NCI-H345 treated with DMSO at 0.1 percent for 48 hours (cell line): ENCODE measurements at regions not wholly inside any gene's neighbourhood (a gene's known extent, or its start where the extent isn't known, plus 50 kb on each side); places are given as distances from the start of the nearest gene placed in this dataset.

Experiments
- DNase-seq: peaks from one replicate; lab custom pipeline; 2025; ENCODE audit not compliant: unreplicated experiment; lab: John Stamatoyannopoulos, UW

DNA sequence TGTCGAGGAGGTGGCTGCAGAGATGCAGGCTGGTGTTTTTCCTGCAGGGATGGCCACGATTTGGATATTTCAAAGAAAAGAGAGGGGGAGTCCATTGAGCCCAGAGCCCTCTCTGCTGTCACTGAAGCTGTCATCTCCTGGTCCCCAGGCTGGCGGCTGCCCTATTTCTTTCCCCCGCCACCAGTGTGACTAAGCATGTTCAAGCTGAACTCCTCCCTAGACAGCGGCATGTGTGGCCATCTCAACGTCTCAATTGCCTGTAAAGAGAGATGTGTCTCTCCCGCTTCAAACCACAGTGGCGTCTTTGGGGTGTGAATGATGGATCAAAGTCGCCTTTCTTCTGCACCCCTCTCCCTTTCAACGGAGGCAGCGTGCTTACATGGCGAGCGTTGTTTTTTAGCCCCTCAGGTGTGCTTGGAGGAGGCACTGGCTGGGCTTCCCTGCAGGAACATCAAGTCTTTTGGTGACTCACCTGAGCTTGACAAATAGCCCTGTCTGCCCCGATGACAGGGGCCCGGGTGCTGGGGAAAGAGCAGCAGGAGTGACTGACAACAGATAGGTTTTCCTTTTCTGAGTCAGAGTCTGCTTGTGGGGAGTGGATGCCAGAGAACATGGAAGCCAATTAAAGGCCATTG is 346.4 kb upstream of the AJAP1 start:
- DNase-seq, result no peak

DNA sequence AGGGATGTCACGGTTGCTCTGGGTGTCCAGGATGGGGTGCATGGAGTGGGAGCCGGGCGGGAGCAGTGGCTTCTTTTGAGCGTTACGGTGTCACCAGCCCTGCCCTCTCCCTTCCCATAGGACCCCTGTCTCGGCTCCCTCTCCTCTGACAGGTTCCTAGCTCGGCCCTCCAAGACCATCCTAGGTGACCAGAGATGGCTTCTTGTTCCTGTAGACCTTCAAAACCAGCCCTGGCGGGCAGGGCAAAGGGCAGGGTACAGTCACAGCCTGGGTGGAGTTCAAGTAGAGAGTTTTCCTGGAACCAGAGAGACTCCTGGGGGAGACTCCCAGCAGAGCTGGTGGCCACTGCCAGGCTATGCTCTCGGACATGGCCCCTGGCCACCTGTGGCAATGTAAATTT is 345.6 kb upstream of the AJAP1 start:
- no peak for DNase-seq

DNA sequence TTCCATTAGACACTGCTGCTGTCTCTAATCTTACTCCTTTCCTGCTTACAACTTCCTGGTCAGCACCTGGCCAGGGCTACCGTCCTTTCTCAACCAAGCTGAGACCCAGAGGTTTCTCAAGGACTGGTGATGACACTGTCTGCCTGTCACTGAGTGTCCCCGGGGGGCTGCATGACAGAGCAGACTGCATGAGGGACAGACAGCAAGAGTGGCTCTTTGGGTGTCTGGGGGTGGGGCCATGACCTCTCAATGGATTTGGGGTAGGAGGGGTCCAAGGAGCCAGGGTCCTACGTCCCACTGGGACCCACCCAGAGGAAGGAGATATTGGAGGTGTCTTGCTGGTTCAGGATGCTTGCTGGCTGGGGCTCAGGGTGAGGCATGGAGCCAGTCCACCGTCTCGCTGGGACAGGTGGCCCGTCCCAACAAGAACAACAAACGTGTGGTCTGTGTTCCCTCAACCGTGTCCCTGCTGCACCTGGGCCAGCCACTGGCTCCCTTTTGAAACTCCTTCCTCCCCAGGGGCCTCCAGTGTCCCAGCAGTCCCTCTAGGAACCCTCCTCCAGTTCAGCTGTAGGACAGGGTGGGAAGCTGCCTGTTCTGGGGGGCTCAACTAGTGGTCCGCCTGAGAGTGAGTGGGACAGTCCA is 344.6 kb upstream of the AJAP1 start:
- no peak for DNase-seq

DNA sequence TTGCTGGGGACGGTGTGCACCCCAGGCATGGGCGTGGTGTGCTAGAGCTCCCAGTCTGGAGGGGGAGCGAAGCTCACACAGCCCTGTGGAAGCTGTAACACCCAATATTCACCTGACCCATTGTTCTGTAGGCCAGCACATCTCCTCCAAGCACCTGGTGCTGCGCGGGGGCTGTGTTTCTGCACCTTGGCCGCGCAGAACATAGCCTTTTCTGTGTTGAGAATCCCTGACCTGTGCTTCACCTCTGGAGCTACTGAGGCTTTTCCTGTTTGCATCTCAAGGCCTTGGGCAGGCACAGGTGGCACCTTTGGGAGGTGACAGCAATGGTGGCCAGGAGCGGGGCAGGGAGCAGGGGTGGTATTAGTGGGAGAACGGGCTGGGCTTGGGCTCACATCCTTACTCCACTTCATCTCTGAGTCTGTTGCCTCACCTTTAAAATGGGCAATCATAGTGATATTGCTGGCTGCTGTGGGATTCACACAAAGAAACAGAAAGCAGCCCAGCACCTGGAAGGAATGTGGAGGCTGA is 343.9 kb upstream of the AJAP1 start:
- no peak for DNase-seq

DNA sequence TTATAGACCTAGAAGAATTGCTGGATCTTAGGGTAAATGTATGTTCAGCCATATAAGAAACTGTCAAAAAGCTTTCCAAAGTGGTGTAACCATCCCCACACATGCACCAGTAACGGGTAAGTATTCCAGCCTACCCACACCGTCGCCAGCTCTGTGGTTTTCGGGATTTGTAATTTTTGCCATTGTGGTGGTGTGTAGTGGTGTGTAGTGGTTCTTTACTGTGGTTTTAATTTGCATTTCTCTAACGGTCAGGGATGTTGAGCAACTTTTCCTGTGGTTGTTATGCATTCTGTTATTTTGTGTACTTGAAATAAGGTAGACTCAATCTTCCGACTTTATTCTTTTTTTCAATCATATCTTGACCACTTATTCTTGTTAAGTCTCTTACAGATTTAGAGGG is 342.4 kb upstream of the AJAP1 start:
- DNase-seq, result no peak

DNA sequence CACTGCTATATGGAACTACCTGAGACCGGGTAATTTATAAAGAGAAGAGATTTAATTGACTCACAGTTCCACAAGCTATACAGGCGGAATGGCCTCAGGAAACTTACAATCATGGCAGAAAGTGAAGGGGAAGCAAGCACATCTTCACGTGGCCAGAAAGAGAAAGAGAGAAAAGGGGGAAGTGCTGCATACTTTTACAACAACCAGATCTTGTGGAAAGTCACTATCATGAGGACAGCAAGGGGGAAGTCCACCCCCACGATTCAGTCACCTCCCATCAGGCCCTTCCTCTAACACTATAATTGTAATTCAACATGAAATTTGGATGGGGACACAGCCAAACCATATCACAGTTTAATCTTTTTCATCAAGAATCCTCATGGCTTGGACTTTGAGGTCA is 339.2 kb upstream of the AJAP1 start:
- no peak for DNase-seq

DNA sequence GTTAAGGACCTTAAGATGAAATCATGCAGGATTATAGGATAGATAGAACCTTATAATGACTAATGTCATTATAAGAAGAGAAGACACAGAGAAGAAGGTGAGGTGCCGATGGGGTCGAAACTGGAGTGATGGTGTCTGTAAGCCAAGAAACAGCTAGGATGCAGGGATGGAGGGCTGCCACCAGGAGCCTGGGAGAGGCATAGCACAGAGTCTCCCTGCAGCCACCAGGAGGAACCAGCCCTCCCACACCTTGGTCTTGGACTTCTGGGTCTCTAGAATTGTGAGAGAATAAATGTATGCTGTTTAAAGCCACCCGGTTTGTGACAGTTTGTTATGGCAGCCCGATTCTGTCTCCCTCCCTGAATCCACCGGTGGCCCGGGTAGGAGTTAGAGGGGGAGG is 337.2 kb upstream of the AJAP1 start:
- no peak for DNase-seq

DNA sequence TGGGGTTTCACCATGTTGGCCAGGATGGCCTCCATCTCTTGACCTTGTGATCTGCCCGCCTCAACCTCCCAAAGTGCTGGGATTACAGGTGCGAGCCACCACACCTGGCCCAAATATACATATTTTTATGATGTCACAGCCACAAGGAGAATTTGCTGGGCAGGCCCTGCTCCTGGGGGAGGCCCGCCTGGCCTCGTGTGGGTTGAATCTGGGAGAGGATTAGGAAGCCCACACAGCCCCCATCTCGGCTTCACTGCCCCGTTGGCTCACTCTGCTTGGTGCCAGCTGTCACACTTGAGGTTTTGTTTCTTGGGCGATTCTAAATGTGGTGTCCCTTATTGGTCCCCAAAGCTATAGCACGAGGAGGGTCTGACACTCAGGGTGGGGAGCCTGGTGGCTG is 335.7 kb upstream of the AJAP1 start:
- DNase-seq, result no peak

DNA sequence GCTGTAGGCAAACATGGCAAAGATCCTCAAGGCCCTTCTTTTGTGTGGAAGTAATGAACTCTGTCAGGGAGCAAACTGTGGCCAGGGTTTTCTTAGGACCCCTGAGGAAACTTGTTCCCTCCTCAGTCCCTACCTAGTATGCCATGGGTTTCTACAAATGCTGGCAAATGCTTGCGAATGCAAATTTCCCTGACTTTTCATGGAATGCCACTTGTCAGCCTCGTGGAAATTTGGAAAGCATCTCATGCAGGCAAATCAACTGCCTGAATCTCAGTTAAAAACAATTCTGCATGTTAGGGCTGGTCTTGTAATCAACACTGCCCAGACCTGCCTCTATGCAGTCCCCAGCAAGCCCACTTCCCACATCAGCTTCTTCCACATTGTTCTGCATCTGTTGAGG is 334.9 kb upstream of the AJAP1 start:
- no peak for DNase-seq

DNA sequence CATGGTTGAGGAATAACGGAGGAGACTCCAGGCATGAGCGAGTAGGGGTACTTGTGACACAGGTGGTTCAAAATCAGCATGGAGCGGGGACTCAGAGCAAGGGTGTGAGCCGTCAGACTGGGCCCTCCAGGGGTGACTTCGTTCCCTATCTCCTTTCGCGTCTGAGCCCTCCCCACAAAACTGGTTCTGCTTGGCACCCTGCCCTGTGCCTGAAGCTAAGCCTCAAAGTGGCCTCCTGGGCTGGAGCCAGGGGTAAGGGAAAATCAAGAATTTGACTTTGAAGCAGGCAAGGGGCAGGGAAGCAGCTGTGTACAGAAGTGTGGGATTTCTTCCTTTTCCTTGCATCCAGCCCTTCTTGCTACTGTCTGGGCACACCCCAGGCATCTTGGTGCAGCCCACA is 331.5 kb upstream of the AJAP1 start:
- DNase-seq, result no peak

DNA sequence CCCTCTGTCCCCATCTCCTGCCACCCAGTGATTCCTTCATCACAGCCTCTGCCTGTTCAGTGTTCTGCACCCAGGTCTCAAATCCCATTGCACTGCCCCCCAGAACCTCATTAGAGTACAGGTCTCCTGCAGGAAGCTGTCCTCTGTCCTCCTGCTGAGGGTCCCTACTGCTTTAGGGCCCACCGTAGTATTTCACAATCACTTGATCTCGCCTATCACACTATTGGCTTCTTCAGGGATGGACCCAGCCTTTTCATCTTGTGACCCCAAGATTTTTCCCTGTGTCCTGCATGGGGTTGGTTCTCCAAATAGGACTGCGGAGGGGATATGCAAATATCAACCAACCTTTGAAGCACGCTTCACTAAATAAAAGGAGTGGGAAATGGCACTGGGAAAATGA is 331.1 kb upstream of the AJAP1 start:
- no peak for DNase-seq

DNA sequence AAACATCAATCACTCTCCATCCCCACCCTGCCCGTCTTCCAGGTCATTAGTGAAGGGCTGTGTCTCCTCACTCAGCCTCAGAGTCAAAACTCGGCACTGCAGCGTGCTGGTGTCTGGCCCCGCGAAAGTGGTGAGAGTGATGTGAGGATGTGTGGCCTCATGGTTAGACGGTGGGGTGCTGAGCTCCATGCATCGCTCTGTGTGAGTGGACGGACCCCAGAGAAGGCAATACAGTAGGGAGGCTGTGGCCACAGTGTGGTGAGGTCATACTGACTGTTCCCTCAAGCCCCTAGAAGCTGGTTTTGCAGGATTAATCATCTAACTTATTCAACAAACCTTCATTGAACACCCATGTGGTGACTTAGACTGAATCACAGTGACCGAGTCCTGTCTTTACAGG is 329.9 kb upstream of the AJAP1 start:
- DNase-seq, result no peak

DNA sequence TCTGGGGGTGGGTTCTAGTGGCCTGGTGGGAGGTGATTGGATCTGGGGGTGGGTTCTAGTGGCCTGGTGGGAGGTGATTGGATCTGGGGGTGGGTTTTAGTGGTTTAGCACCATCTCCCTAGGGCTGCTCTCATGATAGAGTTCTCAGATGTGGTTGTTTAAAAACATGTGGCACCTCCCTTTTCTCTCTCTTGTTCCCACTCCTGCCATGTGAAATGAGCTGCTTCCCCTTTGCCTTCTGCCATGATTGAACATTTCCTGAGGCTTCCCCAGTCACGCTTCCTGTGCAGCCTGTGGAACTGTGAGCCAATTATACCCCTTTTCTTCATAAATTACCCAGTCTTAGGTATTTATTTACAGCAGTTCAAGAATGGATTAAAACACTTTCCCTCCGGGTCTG is 327.3 kb upstream of the AJAP1 start:
- DNase-seq, result no peak

DNA sequence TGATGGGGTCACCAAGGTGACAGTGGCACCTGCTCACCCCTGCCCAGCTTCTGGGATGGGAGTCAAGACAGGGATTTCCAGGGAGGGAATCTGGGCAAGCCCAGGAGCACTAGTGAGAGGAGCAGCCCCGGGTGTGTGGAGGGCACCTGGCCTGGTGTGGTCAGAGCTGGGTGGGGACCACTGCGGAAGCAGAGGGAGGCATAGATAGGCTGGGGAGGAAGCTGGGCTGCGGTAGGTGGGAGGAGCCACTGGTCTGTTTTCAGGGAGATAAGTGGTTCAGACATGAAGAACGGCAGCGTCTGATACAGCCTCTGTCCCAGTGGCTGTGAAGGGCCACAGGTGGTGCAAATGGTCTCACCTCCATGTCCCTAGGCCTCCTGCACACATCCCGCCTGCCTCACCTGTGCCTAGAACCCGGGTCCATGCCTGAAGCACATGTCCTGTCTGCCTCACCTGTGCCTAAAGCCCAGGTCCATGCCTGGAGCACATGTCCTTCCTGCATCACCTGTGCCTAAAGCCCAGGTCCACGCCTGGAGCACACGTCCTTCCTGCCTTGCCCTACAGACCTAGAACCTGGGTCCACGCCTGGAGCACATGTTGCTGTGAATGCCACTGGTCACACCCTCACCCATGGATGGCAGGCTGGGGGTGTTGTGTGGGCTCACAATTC is 325.9 kb upstream of the AJAP1 start:
- DNase-seq, result no peak

DNA sequence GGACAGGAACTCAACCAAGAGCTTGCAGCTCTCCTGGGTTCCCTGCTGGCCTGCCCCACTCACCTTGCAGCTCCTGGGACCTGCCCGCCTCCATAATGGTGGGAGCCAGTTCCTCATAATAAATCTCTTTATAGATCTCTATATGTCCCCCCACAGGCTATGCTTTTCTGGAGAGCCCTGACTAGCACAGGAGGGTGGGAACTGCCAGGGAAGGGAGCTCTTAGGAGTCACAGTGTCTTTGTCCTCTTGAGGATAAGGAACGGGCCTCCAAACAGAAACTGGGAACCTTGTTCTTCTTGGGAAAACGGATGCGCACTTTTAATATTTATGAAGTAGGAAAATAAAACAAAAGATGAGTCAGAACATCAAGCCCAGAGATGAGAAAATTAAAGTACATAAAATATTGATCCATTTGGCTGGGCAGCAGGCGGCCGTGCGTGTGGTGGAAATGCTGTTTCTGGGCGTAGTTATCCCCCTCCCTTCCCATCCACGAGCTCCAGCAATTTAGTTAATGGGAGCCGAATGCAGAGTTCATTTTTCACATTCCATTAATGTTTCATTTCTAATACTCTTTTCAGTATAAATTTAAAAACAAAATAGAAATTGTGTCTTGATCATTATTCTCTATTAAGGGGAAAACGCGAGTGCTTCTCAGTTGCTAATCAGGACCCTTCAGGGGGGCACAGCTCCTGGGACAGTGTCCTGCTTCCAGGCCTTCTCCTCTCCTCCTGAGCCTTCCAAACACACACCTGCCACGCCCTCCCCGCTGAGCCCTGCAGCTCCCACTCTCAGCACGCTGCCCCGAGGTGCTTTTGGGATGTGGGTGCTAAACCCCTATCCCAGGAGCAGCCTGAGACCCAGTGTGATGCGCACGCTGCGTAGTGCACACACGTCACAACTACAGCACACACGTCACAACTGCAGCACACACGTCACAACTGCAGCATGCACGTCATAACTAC is 323.3 kb upstream of the AJAP1 start:
- DNase-seq, result no peak

DNA sequence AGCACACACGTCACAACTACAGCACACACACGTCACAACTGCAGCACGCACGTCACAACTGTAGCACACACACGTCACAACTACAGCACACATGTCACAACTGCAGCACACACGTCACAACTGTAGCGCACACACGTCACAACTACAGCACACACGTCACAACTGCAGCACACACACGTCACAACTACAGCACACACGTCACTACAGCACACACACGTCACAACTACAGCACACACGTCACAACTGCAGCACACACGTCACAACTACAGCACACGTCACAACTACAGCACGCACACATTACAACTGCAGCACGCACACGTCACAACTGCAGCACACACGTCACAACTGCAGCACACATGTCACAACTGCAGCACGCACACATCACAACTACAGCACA is 322.6 kb upstream of the AJAP1 start:
- DNase-seq, result no peak

DNA sequence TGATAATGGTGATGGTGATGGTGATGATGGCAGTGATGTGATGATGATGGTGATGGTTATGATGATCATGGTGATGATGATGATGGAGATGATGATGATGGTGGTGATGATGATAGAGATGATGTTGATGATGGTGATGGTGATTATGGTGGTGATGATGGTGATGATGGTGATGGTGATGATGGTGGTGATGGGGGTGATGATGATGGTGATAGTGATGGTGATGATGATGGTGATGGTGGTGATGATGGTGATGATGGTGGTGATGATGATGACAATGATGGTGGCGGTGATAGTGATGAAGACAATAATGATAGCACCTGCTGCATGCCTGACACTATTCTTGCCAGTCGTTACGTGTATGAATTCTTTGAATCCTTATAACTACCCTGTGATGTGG is 317.9 kb upstream of the AJAP1 start:
- no peak for DNase-seq

DNA sequence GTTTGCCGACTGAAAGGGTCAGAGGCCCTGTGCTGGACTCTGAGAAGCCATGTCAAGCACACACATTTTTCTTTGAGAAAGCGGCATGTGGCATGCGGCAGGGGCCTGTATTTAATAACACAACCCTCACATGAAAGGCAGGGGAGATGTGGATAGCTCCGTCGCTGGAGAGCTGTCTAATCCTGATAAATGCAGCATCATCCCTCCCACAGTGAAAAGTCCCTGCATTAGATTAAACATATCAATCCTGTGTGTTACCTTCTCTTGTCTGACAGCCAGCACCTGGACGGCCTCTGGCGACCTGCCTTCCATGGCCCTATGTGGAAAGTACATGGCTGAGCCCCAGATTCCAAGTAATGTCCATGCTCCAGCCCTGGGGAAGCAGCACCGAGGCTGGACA is 313.0 kb upstream of the AJAP1 start:
- no peak for DNase-seq

DNA sequence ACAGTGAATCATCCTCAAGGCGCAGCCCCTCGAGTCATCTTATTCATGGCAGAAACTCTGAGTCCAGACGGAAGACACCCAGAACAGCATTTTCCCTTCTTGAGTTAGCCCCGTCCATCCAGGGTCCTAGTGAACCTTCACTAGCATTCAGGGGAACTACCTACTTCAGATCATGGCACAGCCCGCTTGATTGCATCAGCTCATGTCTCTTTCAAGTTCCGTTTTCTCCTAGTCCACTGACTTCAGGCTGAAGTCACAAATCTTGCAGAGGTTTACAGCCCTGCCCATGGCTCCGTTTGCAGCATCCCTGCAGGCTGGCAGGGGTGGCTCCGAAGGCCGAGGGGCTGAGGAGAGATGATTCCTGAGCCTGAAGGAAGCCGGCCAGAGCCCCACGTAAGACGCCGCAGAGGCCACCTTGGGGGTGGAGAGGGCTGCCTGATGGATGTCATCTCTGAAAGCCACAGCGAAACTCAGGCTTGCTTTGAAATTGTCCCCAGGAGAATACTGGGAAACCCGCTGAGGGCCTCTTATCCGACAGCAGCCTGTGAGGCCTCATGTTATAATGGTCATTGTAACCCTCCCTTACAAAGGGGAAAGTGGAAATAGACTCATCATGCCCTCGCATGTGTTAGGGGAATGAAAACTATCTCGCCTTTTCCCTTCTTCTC is 310.2 kb upstream of the AJAP1 start:
- DNase-seq, result no peak

DNA sequence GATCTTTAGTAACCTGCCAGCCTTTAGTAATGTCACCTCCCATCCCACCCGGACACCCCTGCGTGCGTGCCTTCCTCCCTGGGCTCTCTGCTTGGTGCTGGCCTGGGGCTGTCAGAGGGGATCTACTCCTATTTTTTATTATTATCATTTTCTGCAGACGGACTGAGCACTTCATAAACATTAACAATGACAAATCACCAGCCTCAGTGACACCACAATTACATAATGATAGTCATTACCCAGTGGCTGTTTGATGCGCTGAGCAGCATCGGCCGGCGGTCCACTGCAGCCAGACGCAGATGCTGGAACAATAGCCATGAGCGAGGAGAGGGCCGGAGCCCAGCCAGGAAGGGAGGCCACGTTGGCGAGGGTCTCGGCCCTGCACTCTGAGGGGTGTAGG is 309.3 kb upstream of the AJAP1 start:
- no peak for DNase-seq

DNA sequence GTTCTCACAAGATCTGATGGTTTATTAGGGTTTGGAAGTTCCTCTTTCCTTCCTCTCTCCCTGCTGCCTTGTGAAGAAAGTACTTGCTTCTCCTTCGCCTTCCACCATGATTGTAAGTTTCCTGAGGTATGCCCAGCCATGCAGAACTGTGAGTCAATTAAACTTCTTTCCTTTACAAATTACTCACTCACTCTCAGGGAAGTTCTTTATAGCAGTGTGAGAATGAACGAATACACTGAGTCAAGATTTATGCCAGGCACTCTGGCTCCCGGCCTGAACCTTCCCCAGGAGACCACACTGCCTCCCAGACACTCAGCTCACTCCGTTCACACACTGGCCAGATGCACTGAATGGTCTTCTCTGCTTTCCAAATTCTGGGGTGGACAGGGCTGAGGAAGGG is 308.3 kb upstream of the AJAP1 start:
- no peak for DNase-seq
